WERI-Rb-1 (cell line): ENCODE measurements at regions not wholly inside any gene's neighbourhood (a gene's known extent, or its start where the extent isn't known, plus 50 kb on each side); places are given as distances from the start of the nearest gene placed in this dataset.
A peak's percentile ranks its signal among the peaks of the same experiment; 100 is the strongest.

Experiments
- DNase-seq: peaks from one replicate; pipeline ENCODE4 v3.0.0-alpha.2; 2020
- H3K27ac ChIP-seq: fragments of 250-450 bp; sonication (Bioruptor Pico); 2 replicates; pipeline ENCODE4 v1.5.1; 2020; ENCODE audit warnings: mild to moderate bottlenecking, moderate library complexity
- H3K27me3 ChIP-seq: fragments of 250-450 bp; sonication (Bioruptor Pico); 2 replicates; pipeline ENCODE4 v1.5.1; 2021; ENCODE audit warnings: mild to moderate bottlenecking, low read depth, moderate library complexity; ENCODE audit not compliant: insufficient read depth, severe bottlenecking
- H3K36me3 ChIP-seq: fragments of 250-450 bp; sonication (Bioruptor Pico); 2 replicates; pipeline ENCODE4 v1.5.1; 2020; ENCODE audit warnings: mild to moderate bottlenecking, moderate library complexity
- H3K4me3 ChIP-seq: 2 replicates; pipeline ENCODE4 v1.5.1; 2011; ENCODE audit warnings: low read depth, mild to moderate bottlenecking, control low read depth, low read length
- H3K9me3 ChIP-seq: fragments of 250-450 bp; sonication (Bioruptor Pico); 2 replicates; pipeline ENCODE4 v1.5.1; 2021; ENCODE audit warnings: mild to moderate bottlenecking, moderate library complexity; ENCODE audit not compliant: severe bottlenecking
- CTCF ChIP-seq: IDR thresholded peaks from 2 replicates; pipeline ENCODE4 v1.5.1; 2011; ENCODE audit warnings: low read depth, mild to moderate bottlenecking, control low read depth, inconsistent platforms, low read length

GRCh38 chr6:125363039-125363823 lies 61.5 kb upstream of the HDDC2 start:
- H3K9me3 ChIP-seq, result no peaks in the 10 kb centered on the region
- peak; percentile 75 for DNase-seq
- peak overlapping the region; percentile 76 for H3K27ac ChIP-seq
- peak overlapping the region; percentile 64 for H3K4me3 ChIP-seq
- no peak for TF ChIP-seq CTCF
- no peaks in the 10 kb centered on the region for H3K36me3 ChIP-seq
- no peaks in the 10 kb centered on the region for H3K27me3 ChIP-seq

- Histone ChIP-seq H3K4me3 (peak overlapping the region; percentile 64), H3K9me3 (no peaks in the 10 kb centered on the region), H3K27me3 (no peaks in the 10 kb centered on the region), H3K36me3 (no peaks in the 10 kb centered on the region), H3K27ac (peak overlapping the region; percentile 76)
- DNase-seq, result no peak
- no peak for TF ChIP-seq CTCF
Measured at GRCh38 chr6:125363824-125364165, 62.0 kb upstream of the HDDC2 start.

- H3K27ac ChIP-seq, result no peak overlapping the region
- no peaks in the 10 kb centered on the region for H3K36me3 ChIP-seq
- H3K4me3 ChIP-seq, result no peak overlapping the region
- TF ChIP-seq CTCF, result no peak
- H3K27me3 ChIP-seq, result no peaks in the 10 kb centered on the region
- no peaks in the 10 kb centered on the region for H3K9me3 ChIP-seq
- DNase-seq, result no peak
Measured at GRCh38 chr6:125365230-125365629, 63.5 kb upstream of the HDDC2 start.

GRCh38 chr6:125367036-125367782 lies 65.4 kb upstream of the HDDC2 start:
- Histone ChIP-seq H3K27ac (no peak overlapping the region), H3K9me3 (no peaks in the 10 kb centered on the region), H3K4me3 (no peak overlapping the region), H3K27me3 (no peaks in the 10 kb centered on the region), H3K36me3 (no peaks in the 10 kb centered on the region)
- no peak for DNase-seq
- no peak for TF ChIP-seq CTCF

GRCh38 chr6:125370343-125370742 lies 68.6 kb upstream of the HDDC2 start:
- H3K9me3 ChIP-seq, result no peaks in the 10 kb centered on the region
- H3K36me3 ChIP-seq, result no peaks in the 10 kb centered on the region
- DNase-seq, result no peak
- no peaks in the 10 kb centered on the region for H3K27me3 ChIP-seq
- TF ChIP-seq CTCF, result no peak
- H3K27ac ChIP-seq, result no peak overlapping the region
- no peak overlapping the region for H3K4me3 ChIP-seq
